OCI-LY1 (cell line): ENCODE measurements at regions not wholly inside any gene's neighbourhood (a gene's known extent, or its start where the extent isn't known, plus 50 kb on each side); places are given as distances from the start of the nearest gene placed in this dataset.

Source experiments
- H2AFZ ChIP-seq: fragments of 200-600 bp; sonication (generic), shearing (Covaris generic); 2 replicates; pipeline ENCODE4 v1.6.0; 2014; ENCODE audit warnings: antibody characterized with exemption, mild to moderate bottlenecking, low read length
- H3F3A ChIP-seq: fragments of 200-600 bp; sonication (generic), shearing (Covaris generic); 2 replicates; pipeline ENCODE4 v1.6.0; 2014; ENCODE audit warnings: mild to moderate bottlenecking, antibody characterized with exemption, low read length, moderate library complexity; ENCODE audit not compliant: insufficient read depth
- H3K27ac ChIP-seq: fragments of 200-600 bp; sonication (generic); 2 replicates; pipeline ENCODE4 v1.5.1; 2014; ENCODE audit warnings: low read length, mixed run types, mild to moderate bottlenecking, low read depth; ENCODE audit not compliant: poor library complexity, severe bottlenecking
- H3K27me3 ChIP-seq: fragments of 200-600 bp; sonication (generic); 2 replicates; pipeline ENCODE4 v1.6.0; 2014; ENCODE audit warnings: antibody characterized with exemption, mild to moderate bottlenecking, low read length, moderate library complexity; ENCODE audit not compliant: insufficient read depth
- H3K36me3 ChIP-seq: fragments of 200-600 bp; sonication (generic); 2 replicates; pipeline ENCODE4 v1.6.1; 2014; ENCODE audit warnings: mild to moderate bottlenecking, antibody characterized with exemption, low read length, moderate library complexity, mixed read lengths; ENCODE audit not compliant: insufficient read depth
- H3K4me1 ChIP-seq: fragments of 200-600 bp; sonication (generic); 2 replicates; pipeline ENCODE4 v1.5.1; 2014; ENCODE audit warnings: mild to moderate bottlenecking, low read length, moderate library complexity; ENCODE audit not compliant: insufficient read depth, severe bottlenecking
- H3K4me2 ChIP-seq: fragments of 200-600 bp; sonication (generic), shearing (Covaris generic); 2 replicates; pipeline ENCODE4 v1.6.1; 2014; ENCODE audit warnings: low read length
- H3K4me3 ChIP-seq: fragments of 200-600 bp; sonication (generic); 2 replicates; pipeline ENCODE4 v1.5.1; 2014; ENCODE audit warnings: low read length, low read depth, mild to moderate bottlenecking, mixed read lengths; ENCODE audit not compliant: poor library complexity, severe bottlenecking
- H3K79me2 ChIP-seq: fragments of 200-600 bp; shearing (Covaris generic); 2 replicates; pipeline ENCODE4 v1.6.1; 2016; ENCODE audit warnings: mixed run types, low read length, mixed read lengths; ENCODE audit not compliant: insufficient read depth
- H3K9ac ChIP-seq: fragments of 200-600 bp; sonication (generic), shearing (Covaris generic); 2 replicates; pipeline ENCODE4 v1.6.1; 2014; ENCODE audit warnings: mild to moderate bottlenecking, low read length, mixed read lengths
- H3K9me2 ChIP-seq: fragments of 200-600 bp; sonication (generic), shearing (Covaris generic); 2 replicates; pipeline ENCODE4 v1.6.1; 2014; ENCODE audit warnings: low read depth, mild to moderate bottlenecking, low read length, mixed read lengths
- H3K9me3 ChIP-seq: fragments of 200-600 bp; shearing (Covaris generic); 2 replicates; pipeline ENCODE4 v1.6.1; 2014; ENCODE audit warnings: low read length, mixed read lengths
- H4K20me1 ChIP-seq: fragments of 200-600 bp; sonication (generic), shearing (Covaris generic); 2 replicates; pipeline ENCODE4 v1.6.0; 2016; ENCODE audit warnings: mild to moderate bottlenecking, low read length; ENCODE audit not compliant: insufficient read depth
- CTCF ChIP-seq: fragments of 200-600 bp; sonication (generic), shearing (Covaris generic); IDR thresholded peaks from 2 replicates; pipeline ENCODE4 v1.5.1; 2017; ENCODE audit warnings: mild to moderate bottlenecking, antibody characterized with exemption, low read length, moderate library complexity, mixed read lengths
- EZH2 ChIP-seq: fragments of 200-600 bp; sonication (generic), shearing (Covaris generic); IDR thresholded peaks from 2 replicates; pipeline ENCODE4 v1.8.0; 2017; ENCODE audit warnings: borderline replicate concordance, mixed run types, mild to moderate bottlenecking, antibody characterized with exemption, low read length, moderate library complexity, mixed read lengths

DNA sequence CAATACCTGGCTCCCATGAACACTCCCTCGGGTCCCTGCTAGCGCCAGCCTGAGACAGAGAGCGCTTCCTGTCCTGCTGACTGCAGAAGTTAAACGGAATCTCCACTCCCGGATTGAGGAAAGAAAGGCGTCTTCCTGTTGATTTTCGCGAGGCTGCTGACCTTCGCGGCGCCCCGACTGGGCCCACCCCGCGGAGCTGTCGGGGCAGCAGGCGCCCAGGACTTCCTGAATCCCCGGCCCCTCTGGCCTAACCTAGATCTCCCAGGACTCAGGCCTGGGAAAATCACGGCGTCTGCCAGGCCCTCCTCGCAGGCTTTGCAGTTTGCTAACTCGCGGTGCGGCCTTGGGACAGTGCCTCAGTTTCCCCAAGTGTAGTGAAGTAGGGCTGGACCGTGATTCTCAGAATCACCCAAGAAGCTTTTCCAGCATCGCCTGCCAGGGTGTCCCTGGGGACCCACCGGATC lies 108.8 kb downstream of the KCTD15 start:
- H2AFZ ChIP-seq, result no peak overlapping the region

DNA sequence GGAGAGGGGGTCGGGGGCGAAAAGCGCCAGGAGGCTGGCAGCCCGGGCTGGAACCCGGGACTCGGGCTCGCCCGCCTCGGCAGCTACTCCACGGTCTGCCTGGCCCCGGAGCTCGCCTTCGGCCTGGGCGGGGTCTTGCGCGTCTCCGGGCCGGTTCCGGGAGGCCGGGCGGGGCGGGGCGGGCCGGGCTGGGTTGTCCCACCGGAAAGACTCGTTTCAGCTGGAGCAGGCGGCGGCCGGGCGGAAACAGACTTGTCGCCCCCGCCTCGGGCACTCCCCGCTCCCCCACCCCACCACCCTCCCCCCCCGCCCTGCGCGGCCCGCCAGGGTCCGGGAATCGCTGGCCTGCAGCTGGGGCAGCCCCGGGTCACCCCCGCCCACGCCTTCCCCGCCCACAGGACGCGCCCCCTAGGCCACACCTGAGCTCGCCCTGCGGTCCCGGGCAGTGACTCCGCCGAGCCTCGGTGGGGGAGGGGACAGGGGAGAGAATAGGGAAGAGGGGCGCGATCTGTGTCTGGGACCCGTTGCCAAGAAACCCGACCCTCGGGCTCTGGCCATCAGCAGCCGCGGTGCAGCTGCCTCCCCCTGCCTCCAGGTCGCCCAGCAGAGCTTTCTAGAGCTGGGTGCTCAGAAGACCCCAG lies 109.4 kb downstream of the KCTD15 start:
- H3K79me2 ChIP-seq, result no peaks in the 10 kb centered on the region
- H3F3A ChIP-seq, result no peaks in the 10 kb centered on the region
- no peaks in the 10 kb centered on the region for H3K27me3 ChIP-seq
- no peaks in the 10 kb centered on the region for H3K4me1 ChIP-seq
- no peaks in the 10 kb centered on the region for H4K20me1 ChIP-seq
- no peaks in the 10 kb centered on the region for H3K9me2 ChIP-seq
- no peaks in the 10 kb centered on the region for H3K9me3 ChIP-seq
- H3K36me3 ChIP-seq, result no peaks in the 10 kb centered on the region
- TF ChIP-seq CTCF (no peak), EZH2 (no peak)
- H3K27ac ChIP-seq, result no peak overlapping the region
- H3K4me3 ChIP-seq, result no peak overlapping the region
- H3K4me2 ChIP-seq, result no peak overlapping the region
- H3K9ac ChIP-seq, result no peak overlapping the region
- H2AFZ ChIP-seq, result no peak overlapping the region

More for the DNA sequence above, 108.8 kb downstream of the KCTD15 start:
- Histone ChIP-seq H3K79me2 (no peaks in the 10 kb centered on the region), H3K9me2 (no peaks in the 10 kb centered on the region), H3K36me3 (no peaks in the 10 kb centered on the region), H3F3A (no peaks in the 10 kb centered on the region), H3K4me3 (no peak overlapping the region), H3K4me1 (no peaks in the 10 kb centered on the region), H3K9ac (no peak overlapping the region), H4K20me1 (no peaks in the 10 kb centered on the region), H3K27me3 (no peaks in the 10 kb centered on the region), H3K4me2 (no peak overlapping the region), H3K27ac (no peak overlapping the region), H3K9me3 (no peaks in the 10 kb centered on the region)
- TF ChIP-seq EZH2 (no peak), CTCF (no peak)

- H3K27me3 ChIP-seq, result no peaks in the 10 kb centered on the region
- no peaks in the 10 kb centered on the region for H3K4me1 ChIP-seq
- no peak overlapping the region for H3K9ac ChIP-seq
- no peak for TF ChIP-seq EZH2
- no peak for TF ChIP-seq CTCF
- no peaks in the 10 kb centered on the region for H3K36me3 ChIP-seq
- H3F3A ChIP-seq, result no peaks in the 10 kb centered on the region
- no peaks in the 10 kb centered on the region for H3K9me2 ChIP-seq
- no peak overlapping the region for H2AFZ ChIP-seq
- H3K4me2 ChIP-seq, result no peak overlapping the region
- no peaks in the 10 kb centered on the region for H3K79me2 ChIP-seq
- H3K9me3 ChIP-seq, result no peaks in the 10 kb centered on the region
- no peak overlapping the region for H3K27ac ChIP-seq
- no peak overlapping the region for H3K4me3 ChIP-seq
- H4K20me1 ChIP-seq, result no peaks in the 10 kb centered on the region
Measured at GRCh38 chr19:33906578-33907335, 110.1 kb downstream of the KCTD15 start.
